Left ventricle myocardium inferior (tissue), 1 donor: ENCODE measurements at regions not wholly inside any gene's neighbourhood (a gene's known extent, or its start where the extent isn't known, plus 50 kb on each side); places are given as distances from the start of the nearest gene placed in this dataset.

Source experiments
- DNase-seq: peaks from one replicate; pipeline ENCODE4 v3.0.0-alpha.2; 2020
- H3K27ac ChIP-seq: fragments of 200-600 bp; replicated peaks from 2 replicates; pipeline ENCODE4 v1.8.0; 2021
- H3K27me3 ChIP-seq: fragments of 200-600 bp; 2 replicates; pipeline ENCODE4 v1.8.0; 2021; ENCODE audit warnings: low read depth
- H3K36me3 ChIP-seq: fragments of 200-600 bp; 2 replicates; pipeline ENCODE4 v1.8.0; 2021
- H3K4me1 ChIP-seq: fragments of 200-600 bp; 2 replicates; pipeline ENCODE4 v1.8.0; 2021
- H3K4me3 ChIP-seq: fragments of 200-600 bp; 2 replicates; pipeline ENCODE4 v1.8.0; 2021; ENCODE audit warnings: mild to moderate bottlenecking, moderate library complexity
- H3K9me3 ChIP-seq: fragments of 200-600 bp; replicated peaks from 2 replicates; pipeline ENCODE4 v1.8.0; 2021
- intact Hi-C: fragments of 100-400 bp; cut with micrococcal nuclease; formaldehyde crosslinking; loops from one replicate; pipeline ENCODE4 v1.11.0; 2022
- TF ChIP-seq, protein P1 (sequence below): fragments of 200-600 bp; IDR thresholded peaks from 2 replicates; pipeline ENCODE4 v1.8.0; 2021; ENCODE audit warnings: antibody characterized with exemption, mild to moderate bottlenecking, borderline replicate concordance
- donor health status: DM: no; HTN: yes; CAD: no; lungs with severe emphysema.

DNA sequence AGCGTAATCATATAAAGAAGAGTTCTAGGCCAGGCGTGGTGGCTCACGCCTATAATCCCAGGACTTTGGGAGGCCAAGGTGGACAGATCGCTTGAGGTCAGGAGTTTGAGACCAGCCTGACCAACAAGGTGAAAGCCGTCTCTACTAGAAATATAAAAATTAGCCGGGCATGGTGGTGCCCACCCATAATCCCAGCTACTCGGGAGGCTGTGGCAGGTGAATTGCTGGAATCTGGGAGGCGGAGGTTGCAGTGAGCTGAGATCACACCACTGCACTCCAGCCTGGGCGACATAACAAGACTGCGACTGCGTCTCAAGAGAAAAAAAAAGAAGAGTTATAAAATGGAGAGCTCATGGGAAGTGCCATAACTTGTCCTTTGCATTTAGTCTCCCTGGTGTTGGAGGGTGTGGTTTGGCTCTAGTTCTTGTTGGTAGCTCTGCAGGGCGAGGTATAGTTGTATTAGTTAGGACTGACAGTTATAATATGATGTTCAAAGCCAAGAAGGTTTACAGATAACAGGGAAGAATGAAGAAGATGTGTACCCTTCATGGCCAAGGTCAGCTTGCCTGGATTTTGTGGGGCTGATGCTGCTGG lies 54.8 kb downstream of the UTRN start:
- Histone ChIP-seq H3K36me3 (no peaks in the 10 kb centered on the region), H3K9me3 (no peaks in the 10 kb centered on the region), H3K27me3 (no peaks in the 10 kb centered on the region), H3K4me1 (peaks cover 90% of the 10 kb centered on the region), H3K4me3 (no peak overlapping the region), H3K27ac (peak overlapping the region; percentile 56)
- intact Hi-C loops, result loop anchor here (10.0 kb wide), 1 partner anchor 45 kb away; no protein-coding TSS in a partner anchor
- TF ChIP-seq, protein P1, sequence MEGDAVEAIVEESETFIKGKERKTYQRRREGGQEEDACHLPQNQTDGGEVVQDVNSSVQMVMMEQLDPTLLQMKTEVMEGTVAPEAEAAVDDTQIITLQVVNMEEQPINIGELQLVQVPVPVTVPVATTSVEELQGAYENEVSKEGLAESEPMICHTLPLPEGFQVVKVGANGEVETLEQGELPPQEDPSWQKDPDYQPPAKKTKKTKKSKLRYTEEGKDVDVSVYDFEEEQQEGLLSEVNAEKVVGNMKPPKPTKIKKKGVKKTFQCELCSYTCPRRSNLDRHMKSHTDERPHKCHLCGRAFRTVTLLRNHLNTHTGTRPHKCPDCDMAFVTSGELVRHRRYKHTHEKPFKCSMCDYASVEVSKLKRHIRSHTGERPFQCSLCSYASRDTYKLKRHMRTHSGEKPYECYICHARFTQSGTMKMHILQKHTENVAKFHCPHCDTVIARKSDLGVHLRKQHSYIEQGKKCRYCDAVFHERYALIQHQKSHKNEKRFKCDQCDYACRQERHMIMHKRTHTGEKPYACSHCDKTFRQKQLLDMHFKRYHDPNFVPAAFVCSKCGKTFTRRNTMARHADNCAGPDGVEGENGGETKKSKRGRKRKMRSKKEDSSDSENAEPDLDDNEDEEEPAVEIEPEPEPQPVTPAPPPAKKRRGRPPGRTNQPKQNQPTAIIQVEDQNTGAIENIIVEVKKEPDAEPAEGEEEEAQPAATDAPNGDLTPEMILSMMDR, result no peak
- DNase-seq, result no peak

DNA sequence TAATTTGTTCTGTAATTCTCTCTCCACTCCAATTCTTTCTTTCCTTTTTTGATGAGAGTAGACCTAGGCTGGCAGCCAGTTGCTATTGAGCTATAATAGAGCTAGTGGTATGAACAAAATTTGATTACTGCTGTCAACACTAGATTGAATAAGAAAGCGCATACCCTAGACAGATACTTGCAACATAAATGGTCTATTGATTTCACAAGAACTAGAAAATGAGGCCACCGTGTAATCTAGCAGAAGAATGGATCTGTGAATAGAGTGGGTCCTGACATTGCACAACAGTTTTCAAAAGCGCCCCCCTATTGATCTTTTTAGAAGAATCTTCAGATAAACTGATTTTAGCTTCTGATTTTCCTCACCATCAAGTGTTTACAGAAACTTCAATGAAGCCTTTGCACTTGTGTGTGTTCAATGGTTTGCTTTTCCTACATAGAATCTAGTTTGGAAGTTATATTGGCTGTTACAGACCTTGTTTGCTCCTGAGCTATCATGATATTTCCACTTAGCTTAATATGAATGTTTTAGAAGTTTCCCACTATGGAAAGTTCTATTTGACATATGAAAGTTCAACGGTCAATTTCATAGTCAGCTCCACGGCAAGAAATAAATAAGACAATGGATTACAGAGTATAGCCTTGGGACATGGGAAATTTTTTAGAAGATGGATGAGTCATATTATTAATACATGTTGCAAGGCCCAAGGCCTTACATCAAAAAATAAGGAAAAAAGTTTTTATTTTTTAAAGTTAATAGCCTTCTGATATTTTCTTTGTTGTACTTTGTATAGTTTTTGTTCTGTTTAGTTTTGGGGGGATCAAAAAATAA lies 55.6 kb downstream of the UTRN start:
- H3K36me3 ChIP-seq, result no peaks in the 10 kb centered on the region
- no peak overlapping the region for H3K4me3 ChIP-seq
- H3K27me3 ChIP-seq, result no peaks in the 10 kb centered on the region
- TF ChIP-seq, protein P1, result no peak
- H3K4me1 ChIP-seq, result peaks cover 90% of the 10 kb centered on the region
- peak overlapping the region; percentile 56 for H3K27ac ChIP-seq
- no peaks in the 10 kb centered on the region for H3K9me3 ChIP-seq
- DNase-seq, result no peak
- intact Hi-C loops, result loop anchor here (10.0 kb wide), 1 partner anchor 46 kb away; no protein-coding TSS in a partner anchor

DNA sequence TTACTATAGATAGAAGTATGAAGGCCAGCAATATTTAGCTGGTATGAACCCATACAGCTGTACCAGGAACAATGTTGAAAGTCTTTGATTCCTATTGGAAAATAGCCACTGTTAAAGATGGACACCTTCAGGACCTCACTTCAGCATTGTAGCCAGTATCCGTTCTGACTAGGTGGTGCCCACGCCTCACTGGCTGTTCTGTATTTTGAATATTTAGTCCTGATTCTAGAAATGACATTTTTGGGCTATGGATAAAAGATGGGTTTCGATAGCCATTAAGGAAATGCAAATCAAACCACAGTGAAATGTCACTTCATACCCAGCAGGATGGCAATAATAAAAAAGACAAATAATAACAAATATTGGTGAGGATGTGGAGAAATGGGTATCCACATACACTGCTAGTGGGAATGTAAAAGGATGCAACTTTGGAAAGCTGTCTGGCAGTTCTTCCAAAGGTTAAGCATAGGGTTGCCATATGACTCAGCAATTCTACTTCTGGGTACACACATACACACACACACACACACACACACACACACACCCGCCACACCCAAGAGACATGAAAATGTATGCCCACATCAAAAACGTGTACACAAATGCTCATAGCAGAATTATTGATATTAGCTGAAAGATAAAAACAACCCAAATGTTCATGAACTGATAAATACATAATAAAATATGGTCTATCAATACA lies 56.8 kb downstream of the UTRN start:
- H3K27ac ChIP-seq, result peak overlapping the region; percentile 33
- no peak for DNase-seq
- no peaks in the 10 kb centered on the region for H3K36me3 ChIP-seq
- TF ChIP-seq, protein P1, result no peak
- no peak overlapping the region for H3K4me3 ChIP-seq
- no peaks in the 10 kb centered on the region for H3K27me3 ChIP-seq
- no peaks in the 10 kb centered on the region for H3K9me3 ChIP-seq
- peaks cover 92% of the 10 kb centered on the region for H3K4me1 ChIP-seq
- intact Hi-C loops, result loop anchor here (10.0 kb wide), 1 partner anchor 47 kb away; no protein-coding TSS in a partner anchor

DNA sequence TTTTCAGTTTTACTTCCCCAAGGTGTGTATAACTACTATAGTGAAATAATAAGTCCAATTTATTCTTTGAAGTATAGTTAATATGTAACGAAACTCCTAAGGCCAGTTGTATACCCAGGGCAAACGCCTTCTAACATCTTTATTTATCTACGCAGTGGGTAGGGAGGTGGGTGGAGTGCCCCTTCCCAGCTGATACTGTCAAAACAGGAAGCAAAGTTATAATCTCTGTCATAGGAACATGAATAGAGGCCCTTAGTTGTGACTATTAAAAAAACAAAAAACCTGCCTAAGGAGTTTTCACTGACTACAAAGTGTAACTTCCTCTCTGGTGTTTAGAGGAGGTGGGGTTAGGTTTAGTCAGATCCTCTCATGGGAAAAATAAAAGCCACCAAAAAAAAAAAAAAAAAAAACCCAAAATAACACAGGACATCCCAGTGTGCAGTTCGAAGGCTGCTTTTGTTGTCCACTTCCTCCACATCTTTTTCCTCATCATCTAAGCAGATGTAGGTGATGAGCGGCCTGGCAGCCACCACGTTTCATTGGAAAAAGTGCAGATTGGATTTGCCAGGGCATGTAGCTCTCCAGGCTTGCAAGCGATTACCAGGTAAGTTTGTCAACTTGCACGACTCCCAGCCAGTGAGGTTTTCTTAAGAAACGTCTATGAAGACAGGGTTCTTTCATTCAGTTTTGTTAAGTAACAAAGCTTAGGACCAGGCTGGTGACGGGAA lies 58.7 kb downstream of the UTRN start:
- Histone ChIP-seq H3K4me3 (peak overlapping the region; percentile 57), H3K27ac (peak overlapping the region; percentile 86), H3K36me3 (no peaks in the 10 kb centered on the region), H3K9me3 (no peaks in the 10 kb centered on the region), H3K27me3 (no peaks in the 10 kb centered on the region), H3K4me1 (peaks cover 93% of the 10 kb centered on the region)
- TF ChIP-seq, protein P1, result no peak
- intact Hi-C loops, result loop anchor here (10.0 kb wide), 1 partner anchor 49 kb away; no protein-coding TSS in a partner anchor
- DNase-seq, result no peak

DNA sequence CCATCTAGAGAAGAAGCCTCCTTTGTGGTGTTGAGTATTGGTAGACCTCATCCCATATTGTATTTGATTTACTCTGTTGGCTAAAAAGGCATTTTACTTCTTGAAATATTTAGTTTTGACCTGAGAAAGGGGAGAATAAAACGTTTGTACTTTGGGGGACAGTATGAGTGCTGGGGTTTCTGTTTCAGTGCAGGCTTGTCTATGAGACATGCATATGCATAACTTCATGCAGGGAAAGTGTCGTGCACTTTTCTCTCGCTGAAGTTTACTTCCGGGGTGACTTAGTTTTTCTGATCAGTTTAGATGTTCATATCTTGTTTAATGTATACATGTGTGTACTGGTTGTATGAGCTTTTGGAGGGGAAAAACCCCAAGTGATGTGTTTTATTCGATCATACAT lies 59.5 kb downstream of the UTRN start:
- TF ChIP-seq, protein P1, result no peak
- Histone ChIP-seq H3K27me3 (no peaks in the 10 kb centered on the region), H3K27ac (peak overlapping the region; percentile 86), H3K4me1 (peaks cover 93% of the 10 kb centered on the region), H3K9me3 (no peaks in the 10 kb centered on the region), H3K4me3 (peak overlapping the region; percentile 57), H3K36me3 (no peaks in the 10 kb centered on the region)
- intact Hi-C loops, result loop anchor here (10.0 kb wide), 1 partner anchor 50 kb away; no protein-coding TSS in a partner anchor
- no peak for DNase-seq
